ENCODE measurements at regions not wholly inside any gene's neighbourhood (a gene's known extent, or its start where the extent isn't known, plus 50 kb on each side); places are given as distances from the start of the nearest gene placed in this dataset.
"Not testable (repeated sequence)": the region's sequence is repeated elsewhere in the genome, so short reads cannot be mapped to it uniquely, and the experiment has no call there.

- H3K36me3 ChIP-seq, result no peaks in the 10 kb centered on the region
- no peaks in the 10 kb centered on the region for H3K9me3 ChIP-seq
- no peak for ATAC-seq
- no peak overlapping the region for H3K4me3 ChIP-seq
- no peaks in the 10 kb centered on the region for H3K27me3 ChIP-seq
- no peak for TF ChIP-seq POLR2AphosphoS5 (IDR thresholded peaks at IDR 0.05)
- TF ChIP-seq, protein P1, sequence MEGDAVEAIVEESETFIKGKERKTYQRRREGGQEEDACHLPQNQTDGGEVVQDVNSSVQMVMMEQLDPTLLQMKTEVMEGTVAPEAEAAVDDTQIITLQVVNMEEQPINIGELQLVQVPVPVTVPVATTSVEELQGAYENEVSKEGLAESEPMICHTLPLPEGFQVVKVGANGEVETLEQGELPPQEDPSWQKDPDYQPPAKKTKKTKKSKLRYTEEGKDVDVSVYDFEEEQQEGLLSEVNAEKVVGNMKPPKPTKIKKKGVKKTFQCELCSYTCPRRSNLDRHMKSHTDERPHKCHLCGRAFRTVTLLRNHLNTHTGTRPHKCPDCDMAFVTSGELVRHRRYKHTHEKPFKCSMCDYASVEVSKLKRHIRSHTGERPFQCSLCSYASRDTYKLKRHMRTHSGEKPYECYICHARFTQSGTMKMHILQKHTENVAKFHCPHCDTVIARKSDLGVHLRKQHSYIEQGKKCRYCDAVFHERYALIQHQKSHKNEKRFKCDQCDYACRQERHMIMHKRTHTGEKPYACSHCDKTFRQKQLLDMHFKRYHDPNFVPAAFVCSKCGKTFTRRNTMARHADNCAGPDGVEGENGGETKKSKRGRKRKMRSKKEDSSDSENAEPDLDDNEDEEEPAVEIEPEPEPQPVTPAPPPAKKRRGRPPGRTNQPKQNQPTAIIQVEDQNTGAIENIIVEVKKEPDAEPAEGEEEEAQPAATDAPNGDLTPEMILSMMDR (IDR thresholded peaks at IDR 0.05), result no peak
- no peak for TF ChIP-seq POLR2A (IDR thresholded peaks at IDR 0.05)
- TF ChIP-seq EP300 (IDR thresholded peaks at IDR 0.05), result no peak
- H3K27ac ChIP-seq, result no peak overlapping the region
- no peaks in the 10 kb centered on the region for H3K4me1 ChIP-seq
These were observed 508.4 kb upstream of the MIR17HG start for GRCh38 chr13:90839061-90839460.

DNA sequence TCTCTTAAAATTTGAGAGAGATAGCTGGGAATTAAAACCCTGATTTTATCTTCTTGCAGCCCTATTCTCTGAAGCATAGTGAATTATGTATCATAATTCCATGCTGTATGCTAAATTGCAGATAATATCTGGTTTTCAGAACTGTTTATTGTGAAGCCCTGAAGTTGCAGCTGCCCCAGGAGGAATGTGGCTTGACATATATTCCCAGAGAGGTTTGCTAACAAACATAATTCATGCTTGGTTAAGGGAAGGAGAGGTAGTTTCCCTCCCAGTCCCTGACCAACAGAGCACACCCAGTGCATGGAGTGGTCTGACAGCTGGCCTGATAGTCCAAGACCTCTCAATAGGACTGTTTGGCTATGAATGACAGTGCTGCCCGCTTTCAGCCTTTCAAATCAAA, 500.6 kb upstream of the MIR17HG start:
- TF ChIP-seq POLR2A (IDR thresholded peaks at IDR 0.05) (no peak), POLR2AphosphoS5 (IDR thresholded peaks at IDR 0.05) (no peak), EP300 (IDR thresholded peaks at IDR 0.05) (no peak)
- TF ChIP-seq, protein P1 (IDR thresholded peaks at IDR 0.05), result no peak
- 50% methylated on average over 1 of the region's 1 CpG; no CpG with 5 or more reads in 1 of the 2 donors for WGBS, 2 donors (ENCODE audit: low coverage in 1 of 2)
- Histone ChIP-seq H3K4me3 (no peak overlapping the region), H3K4me1 (no peaks in the 10 kb centered on the region), H3K9me3 (no peaks in the 10 kb centered on the region), H3K27me3 (no peaks in the 10 kb centered on the region), H3K27ac (no peak overlapping the region), H3K36me3 (no peaks in the 10 kb centered on the region)
- ATAC-seq, result no peak

GRCh38 chr13:90853666-90854065, 493.8 kb upstream of the MIR17HG start:
- not testable (repeated sequence) for H3K27ac ChIP-seq, H3K4me1 ChIP-seq, H3K36me3 ChIP-seq, H3K27me3 ChIP-seq, H3K4me3 ChIP-seq, ATAC-seq, H3K9me3 ChIP-seq
- WGBS, 2 donors (ENCODE audit: low coverage in 1 of 2), result 87 to 94% methylated on average over 6 to 10 of the region's 10 CpGs

DNA sequence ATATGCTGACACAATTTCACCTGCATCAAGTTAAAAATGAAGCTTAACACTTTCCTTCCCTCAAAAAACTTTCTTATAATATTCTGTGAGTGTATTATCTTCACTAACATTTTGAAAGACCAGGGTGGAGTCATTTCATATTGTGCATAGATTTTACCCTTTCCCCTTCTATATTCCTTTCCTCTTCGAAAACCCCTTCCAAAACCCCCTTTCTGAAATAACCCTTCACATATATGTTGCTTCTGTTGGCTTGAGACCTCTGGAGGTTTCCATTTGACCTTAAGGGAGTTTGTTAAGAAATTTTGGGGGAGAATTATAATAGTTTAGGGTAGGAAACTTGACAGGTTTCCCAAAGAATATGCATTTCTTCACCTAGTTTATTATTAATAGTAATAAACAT, 489.6 kb upstream of the MIR17HG start:
- H3K27ac ChIP-seq, result no peak overlapping the region
- 44 to 69% methylated on average over 1 of the region's 1 CpG for WGBS, 2 donors (ENCODE audit: low coverage in 1 of 2)
- H3K4me1 ChIP-seq, result no peaks in the 10 kb centered on the region
- no peak for ATAC-seq
- no peaks in the 10 kb centered on the region for H3K36me3 ChIP-seq
- H3K4me3 ChIP-seq, result no peak overlapping the region
- TF ChIP-seq EP300 (IDR thresholded peaks at IDR 0.05) (no peak), POLR2AphosphoS5 (IDR thresholded peaks at IDR 0.05) (no peak), POLR2A (IDR thresholded peaks at IDR 0.05) (no peak)
- TF ChIP-seq, protein P1 (IDR thresholded peaks at IDR 0.05), result no peak
- no peaks in the 10 kb centered on the region for H3K27me3 ChIP-seq
- H3K9me3 ChIP-seq, result no peaks in the 10 kb centered on the region

DNA sequence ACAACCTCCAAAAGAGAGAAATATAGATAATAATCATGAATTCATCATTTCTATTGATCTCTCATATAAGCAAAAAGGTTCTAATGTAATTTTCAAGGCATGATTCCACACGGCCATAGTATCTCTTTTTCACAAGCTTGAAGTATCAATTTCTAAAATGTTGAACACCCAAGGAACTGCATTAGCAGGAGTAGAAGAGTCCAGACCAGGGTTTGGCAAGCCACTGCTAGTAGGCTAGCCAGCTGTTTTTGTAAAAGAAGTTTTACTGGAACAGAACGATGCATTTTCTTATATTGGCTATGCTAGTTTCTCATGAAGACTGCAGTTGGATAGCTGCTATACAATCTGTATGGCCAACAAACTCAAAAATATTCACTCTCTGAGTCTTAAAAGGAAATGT, 481.5 kb upstream of the MIR17HG start:
- H3K9me3 ChIP-seq, result no peaks in the 10 kb centered on the region
- TF ChIP-seq EP300 (IDR thresholded peaks at IDR 0.05) (no peak), POLR2AphosphoS5 (IDR thresholded peaks at IDR 0.05) (no peak), POLR2A (IDR thresholded peaks at IDR 0.05) (no peak)
- TF ChIP-seq, protein P1 (IDR thresholded peaks at IDR 0.05), result no peak
- no peak overlapping the region for H3K27ac ChIP-seq
- 39 to 73% methylated on average over 2 of the region's 2 CpGs for WGBS, 2 donors (ENCODE audit: low coverage in 1 of 2)
- no peaks in the 10 kb centered on the region for H3K36me3 ChIP-seq
- no peak for ATAC-seq
- no peaks in the 10 kb centered on the region for H3K27me3 ChIP-seq
- no peaks in the 10 kb centered on the region for H3K4me1 ChIP-seq
- no peak overlapping the region for H3K4me3 ChIP-seq

GRCh38 chr13:90867336-90867683, 480.2 kb upstream of the MIR17HG start:
- 9 to 16% methylated on average over 4 of the region's 4 CpGs for WGBS, 2 donors (ENCODE audit: low coverage in 1 of 2)
- Histone ChIP-seq H3K27me3 (no peaks in the 10 kb centered on the region), H3K9me3 (no peaks in the 10 kb centered on the region), H3K4me1 (no peaks in the 10 kb centered on the region), H3K27ac (no peak overlapping the region), H3K36me3 (no peaks in the 10 kb centered on the region), H3K4me3 (no peak overlapping the region)
- peak; percentile 46 for ATAC-seq
- TF ChIP-seq EP300 (IDR thresholded peaks at IDR 0.05), result no peak
- TF ChIP-seq, protein P1 (IDR thresholded peaks at IDR 0.05), result peak in 3 of 4 experiments; percentile 16 to 61 (median 21)

Measured in gastroesophageal sphincter (tissue), 4 donors.